Pulmonary artery endothelial cell (primary cell): ENCODE measurements at regions not wholly inside any gene's neighbourhood (a gene's known extent, or its start where the extent isn't known, plus 50 kb on each side); places are given as distances from the start of the nearest gene placed in this dataset.
A peak's percentile ranks its signal among the peaks of the same experiment; 100 is the strongest.

Experiments
- DNase-seq: peaks from one replicate; pipeline ENCODE4 v3.0.0-alpha.2; 2011; ENCODE audit warnings: low read depth, low spot score

DNA sequence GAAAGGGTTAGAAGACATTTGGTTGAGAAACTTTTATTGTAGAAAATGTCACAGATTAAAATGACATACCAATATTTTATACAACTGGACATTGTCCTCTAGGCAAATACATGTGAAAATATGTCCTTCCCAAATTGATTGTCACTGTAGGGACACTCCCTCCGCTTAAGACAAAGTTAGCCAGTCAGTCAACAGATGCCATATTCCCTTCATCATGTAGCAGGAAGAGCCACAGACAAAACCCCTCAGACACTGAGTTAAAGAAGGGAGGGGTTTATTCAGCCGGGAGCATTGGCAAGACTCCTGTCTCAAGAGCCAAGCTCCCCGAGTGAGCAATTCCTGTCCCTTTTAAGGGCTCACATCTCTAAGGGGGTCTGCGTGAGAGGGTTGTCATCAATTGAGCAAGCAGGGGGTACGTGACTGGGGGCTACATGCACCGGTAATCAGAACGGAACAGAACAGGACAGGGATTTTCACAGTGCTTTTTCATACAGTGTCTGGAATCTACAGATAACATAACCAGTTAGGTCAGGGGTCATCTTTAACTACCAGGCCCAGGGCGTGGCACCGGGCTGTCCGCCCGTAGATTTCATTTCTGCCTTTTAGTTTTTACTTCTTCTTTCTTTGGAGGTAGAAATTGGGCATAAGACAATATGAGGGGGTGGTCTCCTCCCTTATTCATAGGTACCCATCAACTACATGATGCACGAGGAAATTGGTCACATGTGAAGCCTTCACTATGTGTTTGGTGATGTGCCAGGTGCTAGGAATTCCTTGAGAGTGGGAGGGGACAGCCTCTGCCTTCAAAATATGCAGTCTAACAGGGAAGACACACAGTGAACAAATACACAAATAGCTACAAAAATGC is 155.7 kb upstream of the CDYL start:
- DNase-seq, result no peak

DNA sequence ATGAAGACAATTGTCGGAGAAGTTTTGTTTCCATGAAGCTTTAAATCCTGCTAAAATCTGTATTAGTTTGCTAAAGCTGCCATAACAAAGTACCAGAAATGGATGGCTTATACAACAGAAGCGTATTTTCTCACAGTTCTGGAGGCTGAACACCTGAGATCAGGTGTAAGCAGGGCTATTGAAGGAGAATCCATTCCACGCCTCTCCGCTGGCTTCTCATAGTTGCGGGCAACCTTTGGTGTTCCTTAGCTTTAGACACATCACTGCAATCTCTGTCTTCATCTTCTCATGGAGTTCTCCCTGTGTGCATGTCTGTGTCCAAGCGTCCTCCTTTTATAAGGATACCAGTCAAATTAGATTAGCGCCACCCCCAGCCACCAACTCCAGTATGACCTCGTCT is 159.9 kb upstream of the CDYL start:
- DNase-seq, result no peak

DNA sequence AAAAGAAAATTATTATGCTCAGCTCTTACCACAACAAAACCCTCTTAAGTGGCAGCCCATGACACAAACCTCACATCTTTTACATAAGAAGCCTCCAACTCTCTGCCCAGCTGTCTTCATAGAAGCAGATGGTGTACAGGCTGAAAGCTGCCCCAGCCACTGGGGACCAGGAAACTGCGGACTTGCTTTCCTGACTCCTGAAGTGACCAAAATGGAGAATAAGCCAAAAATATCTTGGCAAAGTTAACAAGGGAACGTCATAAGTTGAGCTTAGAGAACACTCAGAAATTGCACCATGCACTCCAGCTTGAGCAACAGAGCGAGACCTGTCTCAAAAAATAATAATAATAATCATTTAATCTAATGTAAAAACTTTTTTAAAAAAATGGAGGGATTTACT is 160.3 kb upstream of the CDYL start:
- no peak for DNase-seq

DNA sequence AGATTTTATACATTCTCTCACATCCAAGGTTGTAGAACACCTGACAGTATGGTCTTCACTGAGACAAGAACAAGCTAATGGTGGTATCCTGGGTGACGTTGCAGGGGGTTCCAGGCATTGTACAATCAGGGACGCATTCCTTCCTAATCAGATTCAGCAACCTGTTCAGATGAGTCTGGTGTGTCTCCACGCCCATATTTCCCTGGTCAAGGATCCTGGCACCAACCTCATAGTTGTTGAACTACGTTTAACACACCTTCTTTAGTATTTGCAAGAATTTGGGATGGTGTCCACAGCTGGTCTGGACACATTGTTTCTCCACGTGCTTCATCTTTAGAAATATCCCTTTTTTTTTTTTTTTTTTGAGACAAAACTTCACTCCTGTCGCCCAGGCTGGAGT is 161.0 kb upstream of the CDYL start:
- DNase-seq, result no peak

DNA sequence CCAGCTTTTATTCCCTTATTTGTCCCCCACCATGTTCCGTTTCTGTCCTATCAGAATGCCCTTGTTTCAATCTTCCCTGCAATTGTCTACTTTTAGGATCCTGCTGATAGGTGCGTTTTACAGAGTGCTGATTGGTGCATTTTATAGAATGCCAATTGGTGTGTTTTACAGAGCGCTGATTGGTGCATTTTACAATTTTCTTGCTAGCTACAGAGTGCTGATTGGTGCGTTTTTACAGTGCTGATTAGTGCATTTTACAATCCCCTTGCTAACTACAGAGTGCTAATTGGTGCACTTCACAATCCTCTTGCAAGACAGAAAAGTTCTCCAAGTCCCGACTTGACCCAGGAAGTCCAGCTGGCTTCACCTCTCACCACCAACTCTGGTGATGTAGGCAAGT is 161.6 kb upstream of the CDYL start:
- DNase-seq, result no peak

DNA sequence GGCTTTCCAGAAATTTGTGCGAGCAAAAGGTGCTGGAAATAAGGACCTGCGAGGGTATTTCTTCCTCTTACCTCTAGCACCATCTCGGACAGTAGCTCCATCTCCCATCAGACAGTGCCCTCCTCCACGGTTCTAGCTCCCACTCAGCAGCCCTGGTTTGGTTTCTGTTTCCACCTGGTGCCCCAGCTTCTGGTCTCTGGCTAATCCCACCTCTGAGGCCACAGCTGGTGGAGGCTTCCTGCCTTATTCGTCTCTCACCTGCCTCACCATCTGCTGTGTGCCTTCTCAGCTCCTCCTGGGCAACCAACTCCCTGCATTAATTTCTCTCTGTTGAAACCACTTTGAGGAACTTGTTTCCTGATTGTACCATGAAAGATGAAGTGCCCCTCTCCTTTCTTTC is 162.4 kb upstream of the CDYL start:
- DNase-seq, result no peak

DNA sequence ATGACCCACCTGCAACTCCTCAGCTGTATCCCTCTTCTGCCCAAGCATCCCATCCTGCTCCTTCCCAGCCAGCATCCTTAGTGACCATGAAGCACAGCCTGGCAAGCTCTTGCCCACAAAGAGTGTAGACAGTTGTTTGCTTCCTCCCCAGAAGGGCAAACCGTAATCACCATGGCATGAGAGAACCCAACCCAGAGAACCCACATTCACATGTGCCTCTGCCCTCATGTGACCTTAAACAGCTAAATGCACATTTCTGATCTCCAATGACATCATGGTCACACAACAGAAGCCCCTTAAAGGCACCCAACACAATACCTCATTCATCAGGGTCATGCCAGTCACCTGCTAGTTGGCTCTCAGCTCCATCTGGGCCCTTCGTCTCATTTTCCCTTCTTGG is 162.8 kb upstream of the CDYL start:
- no peak for DNase-seq

DNA sequence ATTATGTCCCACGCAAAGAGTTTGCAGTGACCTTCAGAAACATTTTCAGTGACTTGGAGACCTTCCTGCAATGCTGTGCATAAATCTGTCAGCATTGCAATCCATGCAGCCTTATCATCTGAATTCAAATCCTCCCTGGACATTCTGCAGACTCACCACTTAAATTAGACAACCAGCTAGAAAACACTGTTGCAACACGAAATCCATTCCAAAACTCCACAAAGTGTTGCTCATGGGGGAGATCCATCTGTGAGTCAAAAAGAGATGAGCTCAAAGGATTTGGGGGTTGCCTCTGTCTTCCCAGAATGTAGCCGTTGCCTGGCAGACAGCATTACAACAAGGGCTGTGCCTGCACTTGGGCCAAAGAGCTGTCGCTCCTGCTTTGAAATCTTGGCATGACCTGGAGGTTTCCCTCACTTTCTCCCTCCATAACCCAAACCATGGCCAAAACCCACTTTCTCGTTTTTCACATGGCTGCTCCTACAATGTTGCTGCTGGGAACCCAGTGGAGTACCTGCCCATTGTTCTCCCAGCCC is 163.5 kb upstream of the CDYL start:
- DNase-seq, result no peak

DNA sequence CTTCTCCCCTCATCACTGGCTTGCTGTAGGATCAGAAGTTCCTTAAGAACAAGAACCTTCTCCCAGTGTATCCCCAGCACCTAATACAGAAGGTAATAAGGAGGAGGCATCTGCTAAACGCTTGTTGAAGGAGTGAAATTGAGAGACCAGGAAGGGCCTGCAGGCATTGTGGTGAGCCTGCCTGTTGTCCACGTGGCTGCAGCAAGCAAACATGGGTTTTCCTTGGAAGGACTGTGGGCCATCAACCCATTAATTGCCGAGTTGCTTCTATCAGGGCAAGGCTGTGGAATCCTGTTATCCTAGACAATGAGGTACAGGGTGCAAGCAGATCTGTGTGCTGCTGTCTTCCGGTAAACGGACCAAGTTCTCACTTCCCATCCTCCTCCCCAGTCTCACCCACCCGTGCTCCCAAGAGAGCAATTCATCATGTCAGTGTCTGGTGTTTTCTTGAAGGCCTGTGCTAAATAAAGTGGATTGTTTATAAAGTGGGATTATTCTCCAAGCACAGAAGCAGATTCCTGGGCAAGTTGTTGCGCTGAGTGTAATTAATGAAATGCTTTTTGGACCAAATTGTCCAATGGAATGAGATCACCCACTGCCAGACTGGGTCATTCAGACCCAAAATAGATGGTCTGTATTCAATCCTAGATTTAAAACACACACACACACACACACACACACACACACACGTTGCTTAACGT is 164.6 kb upstream of the CDYL start:
- no peak for DNase-seq

DNA sequence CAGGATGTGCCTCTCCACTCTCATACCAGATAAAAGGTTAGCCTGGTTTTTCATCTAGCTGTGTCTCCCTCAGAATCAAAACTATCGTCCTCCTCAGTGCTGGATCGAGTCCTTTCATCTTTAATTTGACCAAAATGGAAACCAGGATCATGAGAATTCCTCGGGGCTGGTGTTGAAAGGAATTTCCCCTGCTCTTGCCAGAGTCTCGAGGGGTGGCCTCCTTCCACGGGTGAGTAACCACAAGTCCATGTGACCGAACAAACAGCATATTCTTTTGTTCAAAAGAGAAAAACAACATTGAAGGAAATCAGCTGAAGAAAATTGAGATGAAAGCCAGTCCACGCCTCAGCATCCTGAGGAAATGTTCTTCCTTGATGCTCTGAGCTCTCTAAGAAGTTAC is 165.9 kb upstream of the CDYL start:
- DNase-seq, result peak; percentile 82

DNA sequence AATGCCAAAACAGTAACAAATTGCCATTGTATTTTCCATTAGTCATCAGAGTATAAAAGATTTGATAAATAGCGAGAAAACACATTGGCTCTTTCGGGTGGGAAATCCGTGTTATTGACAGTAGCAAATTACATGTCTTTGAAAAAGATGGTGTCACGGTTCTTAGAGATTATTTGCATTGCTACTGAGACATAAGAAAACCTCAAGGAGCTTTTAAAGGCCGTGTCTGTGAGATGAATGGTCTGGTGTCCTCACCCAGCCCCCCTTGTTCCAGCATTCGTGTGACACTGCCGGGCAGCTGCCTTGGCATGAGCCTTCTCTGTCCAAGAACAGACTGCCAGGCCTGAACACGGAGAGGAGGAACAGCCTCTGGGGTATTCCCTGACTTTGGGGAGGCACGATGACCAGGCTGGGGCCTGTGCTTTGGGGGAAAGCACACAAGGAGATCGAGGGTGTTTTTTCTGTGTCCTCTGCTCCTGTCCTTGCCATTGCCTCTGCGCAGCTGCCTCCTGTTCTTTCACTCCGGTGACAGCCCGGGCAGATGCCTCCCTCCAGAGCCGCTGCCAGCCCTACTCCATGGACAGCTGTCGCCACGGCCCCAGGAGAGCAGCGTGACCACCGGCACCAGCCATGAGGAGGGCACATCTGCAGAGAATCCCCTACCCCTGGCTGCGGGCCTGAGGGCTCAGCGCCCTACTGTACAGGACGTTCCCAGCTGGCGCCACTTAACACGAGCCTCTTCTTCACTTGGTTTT is 167.7 kb upstream of the CDYL start:
- no peak for DNase-seq

DNA sequence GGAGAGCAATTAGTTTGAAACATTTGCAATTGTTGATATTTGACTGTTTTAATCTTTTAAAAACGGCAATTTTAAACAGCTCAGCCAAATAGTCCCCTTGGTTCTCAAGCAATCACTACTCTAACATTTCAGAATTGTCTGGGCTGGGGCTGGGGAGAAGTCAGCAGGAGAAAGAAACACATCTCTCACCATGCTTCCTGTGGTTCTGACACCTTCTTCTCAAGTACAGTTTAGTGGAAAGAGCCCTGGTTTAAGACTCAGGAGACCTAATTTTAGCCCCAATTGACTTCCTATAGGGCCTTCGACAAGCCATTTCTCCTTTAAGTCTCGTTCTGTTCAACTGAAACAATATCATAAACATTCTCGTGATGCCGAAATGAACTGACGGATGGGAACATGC is 168.4 kb upstream of the CDYL start:
- no peak for DNase-seq

DNA sequence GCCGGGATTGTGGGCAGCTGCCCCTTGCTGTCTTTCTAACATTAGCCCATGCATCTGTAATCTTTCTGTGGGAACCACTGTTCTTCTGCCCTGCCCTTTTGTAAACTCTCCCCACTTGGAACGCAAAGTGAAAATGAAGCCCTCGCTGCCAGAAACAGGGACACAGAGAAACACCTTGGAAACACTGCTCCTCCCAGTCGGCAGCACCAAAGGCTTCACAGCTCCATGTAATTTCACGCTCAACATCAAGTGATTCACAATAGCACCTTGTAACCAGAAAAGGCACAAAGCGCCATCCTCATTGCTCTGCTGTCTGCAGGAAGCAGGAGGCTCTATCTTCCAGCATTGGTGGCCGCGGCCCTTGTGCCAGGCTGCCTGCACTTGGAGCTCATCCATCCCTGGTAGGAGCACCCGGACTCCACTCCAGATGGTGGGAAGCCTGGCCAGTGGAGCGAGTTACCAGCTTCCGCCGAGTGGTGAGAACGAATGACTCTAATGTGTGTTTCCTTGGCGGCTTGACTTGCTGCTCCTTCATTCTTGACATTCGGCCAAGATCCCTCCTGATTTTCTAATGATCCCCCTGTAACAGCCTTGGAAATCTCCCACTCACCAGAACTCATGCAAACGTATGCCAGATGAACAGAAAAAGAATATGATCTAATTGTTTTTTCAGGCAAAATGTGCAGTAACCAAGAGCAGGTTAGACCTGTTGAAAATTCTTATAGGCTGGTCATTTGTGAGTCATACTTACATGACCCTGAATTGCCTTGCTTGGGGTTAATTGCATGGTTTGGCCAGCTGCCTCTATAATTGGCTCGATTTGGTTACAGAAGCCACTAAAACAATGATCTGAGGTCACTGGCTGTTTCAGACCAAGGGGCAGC is 169.1 kb upstream of the CDYL start:
- DNase-seq, result peak; percentile 63

DNA sequence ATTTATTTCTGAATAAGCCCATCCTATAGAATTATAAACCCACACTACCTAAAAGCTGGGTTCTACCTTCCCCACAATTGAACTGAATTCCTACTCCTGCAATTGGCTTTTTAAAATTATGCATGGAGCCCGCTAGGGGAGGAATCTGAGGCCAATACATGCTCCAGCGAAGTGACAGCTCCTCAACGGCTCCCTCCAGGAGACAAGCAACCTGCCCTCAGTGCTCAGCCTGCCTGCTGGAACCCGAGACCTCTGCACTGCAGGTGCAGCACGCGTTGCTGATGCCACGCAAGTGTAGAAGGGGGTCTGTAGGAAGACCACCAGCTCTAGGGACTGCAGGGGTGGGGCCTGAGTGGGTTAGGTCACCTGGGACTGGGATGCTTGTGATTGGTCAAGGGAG is 170.2 kb upstream of the CDYL start:
- no peak for DNase-seq

DNA sequence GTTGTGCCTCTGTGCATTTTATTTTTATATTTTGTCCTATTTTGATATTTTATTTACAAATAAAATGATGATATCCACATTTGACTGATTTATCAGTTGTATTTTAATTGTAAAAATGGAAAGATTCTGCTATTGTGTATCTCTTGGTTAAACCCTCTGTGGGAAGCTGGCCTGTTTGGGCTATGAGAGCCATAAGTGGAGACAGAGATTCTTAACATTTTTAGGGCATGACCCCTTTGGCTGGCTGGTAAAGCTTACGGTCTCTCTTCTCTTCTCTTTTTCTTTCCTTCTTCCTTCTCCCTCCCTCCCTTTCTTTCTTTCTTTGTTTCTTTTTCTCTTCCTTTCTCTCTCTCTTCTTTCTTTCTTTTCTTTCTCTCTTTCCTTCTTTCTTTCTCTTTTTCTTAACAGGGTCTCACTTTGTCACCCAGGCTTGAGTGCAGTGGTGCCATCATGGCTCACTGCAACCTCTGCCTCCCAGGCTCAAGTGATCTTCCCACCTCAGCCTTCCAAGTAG is 172.3 kb upstream of the CDYL start:
- no peak for DNase-seq

DNA sequence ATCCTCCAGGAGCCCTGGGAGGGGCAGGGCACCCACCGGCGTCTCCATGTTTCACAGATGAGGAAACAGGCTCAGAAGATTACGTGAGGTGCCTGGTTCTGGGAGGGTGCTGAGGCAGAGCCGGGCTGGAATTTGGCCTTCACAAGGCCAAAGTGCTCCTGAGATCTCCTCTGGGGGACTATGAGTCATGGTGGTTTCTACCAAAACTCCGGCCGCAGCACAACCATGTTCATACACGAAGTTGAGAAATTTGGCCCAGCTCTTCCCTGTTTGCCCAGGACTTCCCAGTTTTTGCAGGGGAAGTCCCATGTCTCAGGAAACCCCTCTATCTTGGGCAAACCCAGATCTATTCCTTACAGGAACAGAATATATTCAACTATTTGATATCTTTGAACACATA is 172.9 kb upstream of the CDYL start:
- peak; percentile 44 for DNase-seq

DNA sequence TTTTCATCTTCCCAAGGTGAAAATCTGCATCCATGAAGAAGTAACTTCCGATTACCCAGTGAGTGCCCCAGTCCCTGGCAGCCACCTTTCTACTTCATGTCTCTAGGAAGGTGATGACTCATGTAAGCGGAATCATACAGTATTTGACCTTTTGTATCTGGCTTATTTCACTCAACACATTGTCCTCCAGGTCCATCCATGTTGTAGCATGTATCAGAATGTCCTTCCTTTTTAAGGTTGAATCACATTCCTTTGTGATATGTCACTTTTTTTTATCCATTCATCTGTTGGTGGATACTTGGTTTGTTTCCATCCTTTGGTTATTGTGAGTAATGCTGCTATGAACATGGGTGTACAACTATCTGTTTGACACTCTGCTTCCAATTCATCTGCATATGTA is 176.3 kb upstream of the CDYL start:
- peak; percentile 91 for DNase-seq

DNA sequence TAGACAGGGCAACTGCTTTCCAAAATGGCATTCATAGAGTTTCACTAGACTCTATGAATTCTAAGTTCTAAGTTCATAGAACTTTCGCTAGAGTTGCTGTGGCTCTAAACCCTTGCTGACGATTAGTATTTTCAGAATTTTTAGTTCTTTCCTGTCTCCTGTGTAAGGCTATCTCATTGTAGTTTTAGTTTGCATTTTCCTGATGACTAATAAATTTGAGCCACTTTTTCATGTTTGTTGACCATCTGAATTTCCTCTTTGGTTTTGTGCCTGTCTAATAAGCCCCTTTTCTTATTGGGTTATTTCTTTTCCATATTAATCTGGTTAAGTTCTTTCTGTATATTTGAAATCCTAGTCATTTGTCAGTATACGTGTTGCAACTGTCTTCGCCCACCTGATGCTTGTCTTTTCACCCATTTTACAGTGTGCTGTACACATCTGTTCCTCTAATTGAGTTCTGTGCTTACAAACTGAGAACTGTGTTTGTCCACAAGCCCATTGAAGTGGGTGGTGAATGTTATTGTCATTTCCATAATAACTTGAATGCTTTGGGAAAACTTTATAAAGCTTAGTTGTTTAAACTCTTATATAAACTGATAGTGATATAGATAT is 177.7 kb upstream of the CDYL start:
- no peak for DNase-seq

DNA sequence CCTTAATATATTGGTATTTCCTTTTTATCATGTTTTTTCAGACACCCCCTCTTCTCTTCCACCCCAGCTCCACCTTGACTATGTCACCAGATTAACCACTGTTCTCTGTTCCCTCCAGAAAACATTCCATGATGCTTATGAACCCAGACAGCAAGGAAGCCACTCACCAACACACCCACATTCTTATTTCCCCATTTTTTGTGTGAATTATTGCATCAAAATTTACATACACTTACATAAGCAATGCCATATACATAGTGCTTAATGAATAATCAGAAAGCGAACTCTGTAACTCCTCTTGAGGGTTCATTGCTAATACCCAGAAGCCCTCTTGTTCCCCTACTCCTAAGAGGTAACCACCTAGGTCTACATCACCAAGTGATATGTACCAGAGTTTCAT is 182.3 kb upstream of the CDYL start:
- no peak for DNase-seq

DNA sequence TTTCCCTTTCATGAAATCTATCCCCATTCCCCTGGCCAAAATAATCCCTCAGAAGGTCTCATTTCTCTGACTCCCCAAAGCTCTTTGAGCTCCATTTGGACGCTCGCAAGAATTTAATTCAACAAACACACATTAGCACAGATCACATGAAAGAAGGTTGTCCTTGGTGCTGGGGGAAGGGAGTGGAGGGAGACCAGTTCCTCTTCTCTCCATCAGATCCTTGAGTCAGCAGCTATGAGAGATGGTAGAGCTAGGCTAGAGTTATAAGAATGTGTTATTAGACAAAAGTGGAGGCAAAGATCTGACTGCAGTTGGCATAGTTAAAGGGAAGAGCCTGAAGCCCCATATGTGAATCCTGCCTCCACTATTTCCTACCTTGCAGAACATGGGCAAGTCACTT is 184.2 kb upstream of the CDYL start:
- no peak for DNase-seq
